ENCODE measurements at regions not wholly inside any gene's neighbourhood (a gene's known extent, or its start where the extent isn't known, plus 50 kb on each side); places are given as distances from the start of the nearest gene placed in this dataset.
A peak's percentile ranks its signal among the peaks of the same experiment; 100 is the strongest.

GRCh38 chr7:155953781-155954549 is 141.7 kb upstream of the SHH start (continued):
- no peak for TF ChIP-seq GLMP (CRISPR knock-in tag; IDR thresholded peaks at IDR 0.05; ENCODE audit: borderline replicate concordance)
- no peak for TF ChIP-seq SP140L (CRISPR knock-in tag; IDR thresholded peaks at IDR 0.05; ENCODE audit: borderline replicate concordance)
- no peak for TF ChIP-seq ELF1 (CRISPR knock-in tag; IDR thresholded peaks at IDR 0.05)
- TF ChIP-seq ZNF530 (CRISPR knock-in tag; IDR thresholded peaks at IDR 0.05; ENCODE audit: low read depth): no peak
- TF ChIP-seq ZNF260 (CRISPR knock-in tag; IDR thresholded peaks at IDR 0.05; ENCODE audit: borderline replicate concordance, low read depth): no peak
- no peak for TF ChIP-seq ZNF670 (CRISPR knock-in tag; IDR thresholded peaks at IDR 0.05; ENCODE audit: borderline replicate concordance)
- no peak for TF ChIP-seq ZNF33A (CRISPR knock-in tag; IDR thresholded peaks at IDR 0.05; ENCODE audit: borderline replicate concordance)
- no peak for TF ChIP-seq ZC3H4 (CRISPR knock-in tag; IDR thresholded peaks at IDR 0.05; ENCODE audit: borderline replicate concordance)
- no peak for TF ChIP-seq ZNF383 (CRISPR knock-in tag; IDR thresholded peaks at IDR 0.05; ENCODE audit: borderline replicate concordance)
- TF ChIP-seq MYC (CRISPR knock-in tag; IDR thresholded peaks at IDR 0.05; ENCODE audit: borderline replicate concordance): peak; percentile 48; the same call in 1 of the 2 replicates
- no peak for TF ChIP-seq RAD51 (IDR thresholded peaks at IDR 0.05; ENCODE audit: borderline replicate concordance)
- no peak for TF ChIP-seq ZNF17 (CRISPR knock-in tag; IDR thresholded peaks at IDR 0.05)
- no peak for TF ChIP-seq REL (CRISPR knock-in tag; conservative IDR thresholded peaks at IDR 0.05)
- 0 out of 2 replicates have a peak, but pooled peaks have one; percentile 61 for TF ChIP-seq ZNF256 (CRISPR knock-in tag; conservative IDR thresholded peaks at IDR 0.05)
- TF ChIP-seq ZSCAN12 (CRISPR knock-in tag; IDR thresholded peaks at IDR 0.05): no peak
- TF ChIP-seq ZNF350 (CRISPR knock-in tag; IDR thresholded peaks at IDR 0.05; ENCODE audit: borderline replicate concordance, low read depth): no peak; the same call in 1 of the 2 replicates
- 0 out of 2 replicates have a peak, but pooled peaks have one; percentile 56 for TF ChIP-seq ZMAT3 (CRISPR knock-in tag; conservative IDR thresholded peaks at IDR 0.05)
- TF ChIP-seq FOXA3 (CRISPR knock-in tag; IDR thresholded peaks at IDR 0.05): peak; percentile 82
- TF ChIP-seq RFXANK (CRISPR knock-in tag; IDR thresholded peaks at IDR 0.05): no peak
- TF ChIP-seq YY1 (IDR thresholded peaks at IDR 0.05; ENCODE audit: insufficient read depth, insufficient replicate concordance, low read depth, low read length): peak; percentile 30
- no peak for TF ChIP-seq GFI1 (CRISPR knock-in tag; IDR thresholded peaks at IDR 0.05; ENCODE audit: borderline replicate concordance)
- no peak for TF ChIP-seq AHR (CRISPR knock-in tag; IDR thresholded peaks at IDR 0.05)
- no peak for TF ChIP-seq TGIF2 (CRISPR knock-in tag; IDR thresholded peaks at IDR 0.05)
- TF ChIP-seq ZNF496 (CRISPR knock-in tag; IDR thresholded peaks at IDR 0.05; ENCODE audit: insufficient replicate concordance): no peak
- no peak for TF ChIP-seq SOX6 (IDR thresholded peaks at IDR 0.05)
- TF ChIP-seq SOX6 (CRISPR knock-in tag; IDR thresholded peaks at IDR 0.05): peak; percentile 96
- TF ChIP-seq RBM39 (IDR thresholded peaks at IDR 0.05; ENCODE audit: low read depth, low read length, poor library complexity, severe bottlenecking): peak; percentile 61
- TF ChIP-seq ZFY (CRISPR knock-in tag; IDR thresholded peaks at IDR 0.05): peak; percentile 70
- no peak for TF ChIP-seq TERF1 (CRISPR knock-in tag; IDR thresholded peaks at IDR 0.05)

Data from HepG2 (cell line).